GM12892 (cell line): ENCODE measurements at regions not wholly inside any gene's neighbourhood (a gene's known extent, or its start where the extent isn't known, plus 50 kb on each side); places are given as distances from the start of the nearest gene placed in this dataset.

ENCODE experiments used
- POLR2A ChIP-seq: IDR thresholded peaks from 2 replicates; pipeline ENCODE4 v1.6.1; 2011; ENCODE audit warnings: low read depth, low read length, control low read depth
- POLR2AphosphoS5 ChIP-seq: IDR thresholded peaks from 2 replicates; pipeline ENCODE4 v1.6.1; 2011; ENCODE audit warnings: low read depth, low read length, control low read depth

DNA sequence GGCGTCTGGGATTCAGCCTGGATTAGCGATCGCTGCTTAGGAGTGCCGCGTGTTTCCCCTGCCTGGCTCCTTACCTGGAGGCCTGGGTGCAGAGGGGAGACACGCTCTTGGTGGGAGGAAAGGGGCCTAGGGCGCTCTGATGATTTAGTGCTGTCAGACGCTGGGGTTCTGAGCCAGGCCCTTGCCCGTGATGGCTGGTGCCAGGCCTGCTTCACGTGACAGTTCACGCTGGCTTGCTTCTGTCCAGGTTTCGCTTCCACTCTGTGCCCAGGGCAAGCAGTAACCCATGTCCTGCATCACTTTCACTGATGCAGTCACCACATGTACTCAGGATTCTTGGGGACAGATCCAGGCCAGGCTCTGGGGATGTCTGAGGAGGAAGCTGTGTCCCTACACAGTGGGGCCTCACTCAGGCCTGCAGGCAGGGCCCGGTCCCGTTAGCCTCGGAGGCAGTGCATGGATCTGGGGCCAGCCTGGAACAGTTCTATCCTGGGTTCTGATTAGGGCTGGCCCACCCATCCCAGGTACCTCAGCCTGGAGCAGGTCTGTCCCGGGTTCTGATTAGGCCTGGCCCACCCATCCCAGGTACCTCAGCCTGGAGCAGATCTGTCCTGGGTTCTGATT is 1220.9 kb downstream of the BRD1 start:
- no peak for TF ChIP-seq POLR2AphosphoS5
- TF ChIP-seq POLR2A, result no peak
